HL-60 (cell line): ENCODE measurements at regions not wholly inside any gene's neighbourhood (a gene's known extent, or its start where the extent isn't known, plus 50 kb on each side); places are given as distances from the start of the nearest gene placed in this dataset.

Experiments used
- DNase-seq, 2 experiments: peaks; one replicate each; pipeline ENCODE4 v3.0.0-alpha.2; 2010 to 2020; ENCODE audit warnings: low read depth in 1 of 2, low spot score in 1 of 2
- H3K27ac ChIP-seq: fragments of 250-450 bp; sonication (Bioruptor Pico); replicated peaks from 2 replicates; pipeline ENCODE4 v1.5.1; 2020; ENCODE audit warnings: mild to moderate bottlenecking, moderate library complexity
- H3K27me3 ChIP-seq: fragments of 250-450 bp; sonication (Bioruptor Pico); 2 replicates; pipeline ENCODE4 v1.5.1; 2021; ENCODE audit warnings: mild to moderate bottlenecking, moderate library complexity; ENCODE audit not compliant: insufficient read depth, poor library complexity, severe bottlenecking
- H3K4me3 ChIP-seq: replicated peaks from 2 replicates; pipeline ENCODE4 v1.5.1; 2011; ENCODE audit warnings: mild to moderate bottlenecking, control low read depth, low read length; ENCODE audit not compliant: insufficient read depth
- CTCF ChIP-seq: IDR thresholded peaks from one replicate; pipeline ENCODE4 v1.5.1; 2011; ENCODE audit warnings: low read length, control low read depth, inconsistent platforms; ENCODE audit not compliant: insufficient read depth
- GABPA ChIP-seq: IDR thresholded peaks from 2 replicates; pipeline ENCODE4 v1.6.1; 2012; ENCODE audit warnings: low read depth
- POLR2AphosphoS5 ChIP-seq: IDR thresholded peaks from 2 replicates; pipeline ENCODE4 v1.6.1; 2012; ENCODE audit warnings: low read depth
- REST ChIP-seq: IDR thresholded peaks from 2 replicates; pipeline ENCODE4 v1.6.1; 2012; ENCODE audit warnings: low read depth; ENCODE audit not compliant: insufficient replicate concordance
- SPI1 ChIP-seq: IDR thresholded peaks from 2 replicates; pipeline ENCODE4 v1.6.1; 2012; ENCODE audit warnings: low read depth, mild to moderate bottlenecking, borderline replicate concordance

- TF ChIP-seq GABPA (no peak), REST (no peak), SPI1 (no peak), CTCF (no peak), POLR2AphosphoS5 (no peak)
- Histone ChIP-seq H3K27ac (no peak overlapping the region), H3K4me3 (no peak overlapping the region), H3K27me3 (no peaks in the 10 kb centered on the region)
- no peak for DNase-seq
These were observed 102.1 kb downstream of the CXCL12 start for GRCh38 chr10:44282626-44283300.

- no peak for DNase-seq
- Histone ChIP-seq H3K27ac (no peak overlapping the region), H3K4me3 (no peak overlapping the region)
These were observed 103.2 kb downstream of the CXCL12 start for GRCh38 chr10:44281662-44282061.

More at GRCh38 chr10:44281662-44282061, 103.2 kb downstream of the CXCL12 start:
- no peaks in the 10 kb centered on the region for H3K27me3 ChIP-seq
- TF ChIP-seq CTCF (no peak), SPI1 (no peak), REST (no peak), POLR2AphosphoS5 (no peak), GABPA (no peak)
